A673 (cell line): ENCODE measurements at regions not wholly inside any gene's neighbourhood (a gene's known extent, or its start where the extent isn't known, plus 50 kb on each side); places are given as distances from the start of the nearest gene placed in this dataset.

Experiments used
- BruUV-seq: library from RNA; stranded (reverse); fragments of 400-500 nt; replicated peaks from 2 replicates; lab custom pipeline; 2021; lab: Mats Ljungman, UMichigan
- CTCF ChIA-PET: fragments of 300-600 bp; sonication (Branson Sonifier 250); formaldehyde crosslinking; loops from one replicate; lab custom pipeline; 2022; ENCODE audit warnings: antibody characterized with exemption; lab: Charles Lee
- POLR2A ChIA-PET: fragments of 300-600 bp; sonication (Branson Sonifier 250); formaldehyde crosslinking; loops from one replicate; lab custom pipeline; 2022; ENCODE audit warnings: antibody characterized with exemption; ENCODE audit not compliant: low non-redundant PET; lab: Charles Lee
- DNase-seq: peaks from one replicate; pipeline ENCODE4 v3.0.0-alpha.2; 2015; ENCODE audit warnings: low spot score
- H3K27ac ChIP-seq: fragments of 200-600 bp; sonication (generic); 2 replicates; pipeline ENCODE4 v1.5.1; 2016; ENCODE audit warnings: mixed run types, low read depth, mild to moderate bottlenecking, mixed read lengths, antibody characterized with exemption, low read length; ENCODE audit not compliant: poor library complexity, severe bottlenecking
- H3K27me3 ChIP-seq: fragments of 200-600 bp; sonication (generic); replicated peaks from 2 replicates; pipeline ENCODE4 v1.6.1; 2017; ENCODE audit warnings: mixed run types, low read depth, mild to moderate bottlenecking, mixed read lengths, antibody characterized with exemption, low read length; ENCODE audit not compliant: insufficient read depth, poor library complexity
- H3K36me3 ChIP-seq: fragments of 200-600 bp; sonication (generic); 2 replicates; pipeline ENCODE4 v1.6.1; 2016; ENCODE audit warnings: mixed run types, mild to moderate bottlenecking, mixed read lengths, antibody characterized with exemption, low read length; ENCODE audit not compliant: insufficient read depth, poor library complexity, severe bottlenecking
- H3K4me1 ChIP-seq: fragments of 200-600 bp; sonication (generic); 2 replicates; pipeline ENCODE4 v1.6.1; 2017; ENCODE audit warnings: mixed run types, mild to moderate bottlenecking, mixed read lengths, antibody characterized with exemption, low read length; ENCODE audit not compliant: insufficient read depth, poor library complexity, severe bottlenecking
- H3K4me3 ChIP-seq: fragments of 200-600 bp; sonication (generic); 2 replicates; pipeline ENCODE4 v1.5.1; 2016; ENCODE audit warnings: low read depth, mixed run types, mild to moderate bottlenecking, mixed read lengths, low read length; ENCODE audit not compliant: poor library complexity, severe bottlenecking
- H3K9me3 ChIP-seq: fragments of 200-600 bp; sonication (generic); 2 replicates; pipeline ENCODE4 v1.6.1; 2016; ENCODE audit warnings: mixed run types, low read depth, mild to moderate bottlenecking, mixed read lengths, antibody characterized with exemption, low read length; ENCODE audit not compliant: poor library complexity, severe bottlenecking
- CTCF ChIP-seq: fragments of 300-800, 200-600 bp; sonication (generic); conservative IDR thresholded peaks from 2 replicates; pipeline ENCODE4 v1.5.1; 2017; ENCODE audit warnings: low read depth, mild to moderate bottlenecking, antibody characterized with exemption, low read length, moderate library complexity, mixed read lengths
- EZH2 ChIP-seq: fragments of 200-600 bp; sonication (generic); IDR thresholded peaks from 2 replicates; pipeline ENCODE4 v1.6.1; 2017; ENCODE audit warnings: borderline replicate concordance, low read depth, mild to moderate bottlenecking, mixed read lengths, antibody characterized with exemption, low read length; ENCODE audit not compliant: poor library complexity, severe bottlenecking
- intact Hi-C: fragments of 100-400 bp; cut with micrococcal nuclease; formaldehyde crosslinking; loops from one replicate; pipeline ENCODE4 v1.10.0; 2022; ENCODE audit not compliant: unreplicated experiment

GRCh38 chr11:104487046-104487806 lies 323.3 kb upstream of the PDGFD start:
- Histone ChIP-seq H3K9me3 (peaks cover 20% of the 10 kb centered on the region), H3K4me3 (no peak overlapping the region), H3K27me3 (no peaks in the 10 kb centered on the region), H3K27ac (no peak overlapping the region), H3K36me3 (no peaks in the 10 kb centered on the region), H3K4me1 (no peaks in the 10 kb centered on the region)
- TF ChIP-seq EZH2 (no peak), CTCF (no peak)
- POLR2A ChIA-PET, result no interaction called here
- DNase-seq, result no peak
- BruUV-seq, result no TSS peak
- intact Hi-C loops, result no loop called here
- CTCF ChIA-PET, result no interaction called here

GRCh38 chr11:104484804-104485554 lies 321.0 kb upstream of the PDGFD start:
- intact Hi-C loops, result no loop called here
- POLR2A ChIA-PET, result no interaction called here
- BruUV-seq, result no TSS peak
- Histone ChIP-seq H3K9me3 (peaks cover 14% of the 10 kb centered on the region), H3K4me1 (no peaks in the 10 kb centered on the region), H3K4me3 (no peak overlapping the region), H3K27me3 (no peaks in the 10 kb centered on the region), H3K36me3 (no peaks in the 10 kb centered on the region), H3K27ac (no peak overlapping the region)
- no peak for DNase-seq
- CTCF ChIA-PET, result interaction anchor here (0.6 kb wide), 1 partner anchor 802 kb away, joined by 3 read pairs; no protein-coding TSS in a partner anchor
- no peak for TF ChIP-seq CTCF
- TF ChIP-seq EZH2, result no peak

- Histone ChIP-seq H3K27me3 (no peaks in the 10 kb centered on the region), H3K9me3 (no peaks in the 10 kb centered on the region), H3K36me3 (no peaks in the 10 kb centered on the region), H3K27ac (no peak overlapping the region), H3K4me1 (no peaks in the 10 kb centered on the region), H3K4me3 (no peak overlapping the region)
- no TSS peak for BruUV-seq
- TF ChIP-seq EZH2 (no peak), CTCF (no peak)
- intact Hi-C loops, result no loop called here
- POLR2A ChIA-PET, result no interaction called here
- CTCF ChIA-PET, result no interaction called here
- DNase-seq, result no peak
These were observed 313.0 kb upstream of the PDGFD start for GRCh38 chr11:104476898-104477297.
